Upper lobe of left lung (tissue), 4 donors: ENCODE measurements at regions not wholly inside any gene's neighbourhood (a gene's known extent, or its start where the extent isn't known, plus 50 kb on each side); places are given as distances from the start of the nearest gene placed in this dataset.

Experiments
- CTCF ChIP-seq, 6 experiments: fragments of 450-650 bp in 4 of 6; fragments of 200-600 bp in 2 of 6; sonication (generic) in 2 of 6; IDR thresholded peaks; one replicate each; pipeline ENCODE4 v1.5.1; 2016 to 2019; ENCODE audit warnings: antibody characterized with exemption in 6 of 6
- EP300 ChIP-seq, 4 donors: sonication (generic); formaldehyde crosslinking; IDR thresholded peaks; one replicate each; pipeline ENCODE4 v1.5.1; 2017; ENCODE audit warnings: antibody characterized with exemption in 4 of 4, control low read depth in 2 of 4
- POLR2A ChIP-seq, 4 donors: fragments of 450-650 bp; IDR thresholded peaks; one replicate each; pipeline ENCODE4 v1.5.1; 2016 to 2017; ENCODE audit warnings: antibody characterized with exemption in 4 of 4, mild to moderate bottlenecking in 2 of 4
- POLR2AphosphoS5 ChIP-seq, 2 donors: sonication (generic); formaldehyde crosslinking; IDR thresholded peaks; one replicate each; pipeline ENCODE4 v1.5.1; 2017; ENCODE audit warnings: antibody characterized with exemption in 2 of 2

DNA sequence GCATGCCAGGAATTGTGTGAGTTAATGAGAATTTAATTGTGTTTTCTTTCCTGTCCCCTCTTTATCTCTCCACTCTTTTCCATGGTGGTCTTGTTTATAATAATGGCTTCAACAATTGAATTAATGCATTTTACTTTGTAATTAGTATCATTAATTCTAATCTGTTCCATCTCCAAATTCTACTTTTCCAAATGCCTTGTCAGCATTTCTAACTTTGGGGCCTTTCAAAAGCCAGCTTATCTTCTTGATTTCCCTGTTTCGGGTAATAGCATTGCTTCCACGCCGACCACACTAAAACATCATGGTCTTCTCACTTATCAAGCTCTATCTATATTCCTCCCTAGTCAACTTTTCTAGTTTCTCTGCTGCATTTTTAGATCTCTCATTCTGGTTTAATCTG, 54.2 kb upstream of the RMST start:
- no peak for TF ChIP-seq CTCF (IDR thresholded peaks at IDR 0.05)
- TF ChIP-seq POLR2AphosphoS5 (IDR thresholded peaks at IDR 0.05), result no peak
- no peak for TF ChIP-seq EP300 (IDR thresholded peaks at IDR 0.05)
- TF ChIP-seq POLR2A (IDR thresholded peaks at IDR 0.05), result no peak
